ENCODE measurements at regions not wholly inside any gene's neighbourhood (a gene's known extent, or its start where the extent isn't known, plus 50 kb on each side); places are given as distances from the start of the nearest gene placed in this dataset.
"Not testable (repeated sequence)": the region's sequence is repeated elsewhere in the genome, so short reads cannot be mapped to it uniquely, and the experiment has no call there.

GRCh38 chr2:44103639-44104038, 65.0 kb upstream of the PPM1B start:
- DNase-seq (no peak), ATAC-seq (ENCODE audit: insufficient read depth, low FRiP score) (no peak)
- H3K4me3 ChIP-seq, result no peak overlapping the region

GRCh38 chr2:44104855-44105271, 63.8 kb upstream of the PPM1B start:
- DNase-seq, result no peak
- no peaks in the 10 kb centered on the region for H3K36me3 ChIP-seq (ENCODE audit: control insufficient read depth in 4 of 4, insufficient read depth in 4 of 4, low read length in 4 of 4)
- H3K9ac ChIP-seq (ENCODE audit: insufficient read depth in 1 of 2, low read length in 2 of 2), result no peak overlapping the region
- H3K9me3 ChIP-seq (ENCODE audit: control insufficient read depth in 4 of 4, insufficient read depth in 3 of 4, low read length in 3 of 4), result no peaks in the 10 kb centered on the region
- H3K27me3 ChIP-seq (ENCODE audit: control insufficient read depth in 3 of 3, insufficient read depth in 3 of 3, low read length in 2 of 3), result peaks cover 0 to 3% (median 0%) of the 10 kb centered on the region in 3 donors
- ATAC-seq (ENCODE audit: insufficient read depth, low FRiP score), result no peak
- WGBS, 2 donors, result 92 to 98% methylated on average over 1 of the region's 1 CpG
- H3K27ac ChIP-seq (ENCODE audit: low read depth in 1 of 2, low read length in 1 of 2), result no peak overlapping the region
- TF ChIP-seq CTCF (IDR thresholded peaks at IDR 0.05; ENCODE audit: control extremely low read depth, extremely low read depth), result no peak
- H3K4me3 ChIP-seq, result no peak overlapping the region
- peaks cover 0 to 4% (median 0%) of the 10 kb centered on the region in 5 donors for H3K4me1 ChIP-seq (ENCODE audit: control insufficient read depth in 5 of 5, insufficient read depth in 5 of 5, low read length in 5 of 5)

More at GRCh38 chr2:44103639-44104038, 65.0 kb upstream of the PPM1B start:
- H3K36me3 ChIP-seq (ENCODE audit: control insufficient read depth in 4 of 4, insufficient read depth in 4 of 4, low read length in 4 of 4), result no peaks in the 10 kb centered on the region
- H3K27ac ChIP-seq (ENCODE audit: low read depth in 1 of 2, low read length in 1 of 2), result no peak overlapping the region
- H3K27me3 ChIP-seq (ENCODE audit: control insufficient read depth in 3 of 3, insufficient read depth in 3 of 3, low read length in 2 of 3), result peaks cover 0 to 3% (median 0%) of the 10 kb centered on the region in 3 donors
- no peak overlapping the region for H3K9ac ChIP-seq (ENCODE audit: insufficient read depth in 1 of 2, low read length in 2 of 2)
- 83 to 89% methylated on average over 6 of the region's 6 CpGs for WGBS, 2 donors
- no peaks in the 10 kb centered on the region for H3K9me3 ChIP-seq (ENCODE audit: control insufficient read depth in 4 of 4, insufficient read depth in 3 of 4, low read length in 3 of 4)
- TF ChIP-seq CTCF (IDR thresholded peaks at IDR 0.05; ENCODE audit: control extremely low read depth, extremely low read depth), result no peak
- H3K4me1 ChIP-seq (ENCODE audit: control insufficient read depth in 5 of 5, insufficient read depth in 5 of 5, low read length in 5 of 5), result peaks cover 0 to 4% (median 0%) of the 10 kb centered on the region in 5 donors

GRCh38 chr2:44106509-44106908, 62.2 kb upstream of the PPM1B start:
- WGBS, 2 donors, result 85 to 93% methylated on average over 9 of the region's 9 CpGs
- not testable (repeated sequence) for H3K27me3 ChIP-seq (ENCODE audit: control insufficient read depth in 3 of 3, insufficient read depth in 3 of 3, low read length in 2 of 3); H3K36me3 ChIP-seq (ENCODE audit: control insufficient read depth in 4 of 4, insufficient read depth in 4 of 4, low read length in 4 of 4); H3K4me3 ChIP-seq; H3K9ac ChIP-seq (ENCODE audit: insufficient read depth in 1 of 2, low read length in 2 of 2); H3K27ac ChIP-seq (ENCODE audit: low read depth in 1 of 2, low read length in 1 of 2); H3K4me1 ChIP-seq (ENCODE audit: control insufficient read depth in 5 of 5, insufficient read depth in 5 of 5, low read length in 5 of 5); DNase-seq; H3K9me3 ChIP-seq (ENCODE audit: control insufficient read depth in 4 of 4, insufficient read depth in 3 of 4, low read length in 3 of 4); ATAC-seq (ENCODE audit: insufficient read depth, low FRiP score)

- 76 to 80% methylated on average over 5 of the region's 5 CpGs for WGBS, 2 donors
These were observed 61.5 kb upstream of the PPM1B start for GRCh38 chr2:44107086-44107740.

More at GRCh38 chr2:44107086-44107740, 61.5 kb upstream of the PPM1B start:
- no peak for ATAC-seq (ENCODE audit: insufficient read depth, low FRiP score)
- TF ChIP-seq CTCF (IDR thresholded peaks at IDR 0.05; ENCODE audit: control extremely low read depth, extremely low read depth), result no peak
- Histone ChIP-seq H3K4me1 (ENCODE audit: control insufficient read depth in 5 of 5, insufficient read depth in 5 of 5, low read length in 5 of 5) (no peaks in the 10 kb centered on the region), H3K27ac (ENCODE audit: low read depth in 1 of 2, low read length in 1 of 2) (no peak overlapping the region), H3K36me3 (ENCODE audit: control insufficient read depth in 4 of 4, insufficient read depth in 4 of 4, low read length in 4 of 4) (no peaks in the 10 kb centered on the region), H3K27me3 (ENCODE audit: control insufficient read depth in 3 of 3, insufficient read depth in 3 of 3, low read length in 2 of 3) (peaks cover 0 to 3% (median 0%) of the 10 kb centered on the region in 3 donors), H3K9me3 (ENCODE audit: control insufficient read depth in 4 of 4, insufficient read depth in 3 of 4, low read length in 3 of 4) (no peaks in the 10 kb centered on the region), H3K4me3 (no peak overlapping the region), H3K9ac (ENCODE audit: insufficient read depth in 1 of 2, low read length in 2 of 2) (no peak overlapping the region)
- no peak for DNase-seq

All from lung (tissue), 11 donors.